HCT116 (cell line): ENCODE measurements at regions not wholly inside any gene's neighbourhood (a gene's known extent, or its start where the extent isn't known, plus 50 kb on each side); places are given as distances from the start of the nearest gene placed in this dataset.

ENCODE experiments used
- ATAC-seq: fragments of 200-7000 bp; cut with Tn5 transposase; 2 replicates; pipeline ENCODE4 v1.9.1; 2020; ENCODE audit warnings: mild to moderate bottlenecking, moderate library complexity
- BruUV-seq: library from RNA; stranded (reverse); fragments of 400-500 nt; replicated peaks from 2 replicates; lab custom pipeline; 2021; lab: Mats Ljungman, UMichigan
- CTCF ChIA-PET: fragments of 300-600 bp; sonication (Branson Sonifier 250); formaldehyde crosslinking; loops from one replicate; lab custom pipeline; 2021; ENCODE audit warnings: antibody characterized with exemption; lab: Charles Lee
- POLR2A ChIA-PET: fragments of 300-600, 350-600 bp; sonication (Branson Sonifier 250); formaldehyde crosslinking; loops from one replicate; lab custom pipeline; 2021; ENCODE audit warnings: antibody characterized with exemption; lab: Charles Lee
- RAD21 ChIA-PET, 2 experiments: fragments of 300-600 bp; sonication (Branson Sonifier 250); formaldehyde crosslinking; loops; one replicate each; lab custom pipeline; 2023; ENCODE audit warnings: low total read pairs in 2 of 2; ENCODE audit not compliant: uncharacterized antibody in 2 of 2, unreplicated experiment in 2 of 2, low non-redundant PET in 1 of 2; lab: Charles Lee
- DNase-seq: peaks from one replicate; pipeline ENCODE4 v3.0.0-alpha.2; 2010; ENCODE audit warnings: low read depth, low spot score
- H2AFZ ChIP-seq: fragments of 200-600 bp; shearing (Covaris generic), sonication (generic); 2 replicates; pipeline ENCODE4 v1.6.1; 2017; ENCODE audit warnings: low read depth, mixed run types, mixed read lengths, antibody characterized with exemption, low read length; ENCODE audit not compliant: poor library complexity, severe bottlenecking
- H3K27ac ChIP-seq: 2 replicates; pipeline ENCODE4 v1.5.1; 2012; ENCODE audit warnings: low read depth, low read length
- H3K27me3 ChIP-seq: fragments of 200-600 bp; sonication (generic); 2 replicates; pipeline ENCODE4 v1.6.1; 2016; ENCODE audit warnings: mixed run types, low read length, mixed read lengths; ENCODE audit not compliant: insufficient read depth
- H3K36me3 ChIP-seq, 2 experiments: fragments of 200-500 bp in 1 of 2; fragments of 200-600 bp in 1 of 2; sonication (Bioruptor generic) in 1 of 2; sonication (generic) in 1 of 2; 2 replicates each; pipeline versions ENCODE4 v1.5.1 to v1.6.1; 2014 to 2016; ENCODE audit warnings: low read length in 2 of 2, inconsistent platforms in 1 of 2, mixed read lengths in 1 of 2, mixed run types in 1 of 2; ENCODE audit not compliant: insufficient read depth in 2 of 2, control insufficient read depth in 1 of 2
- H3K4me1 ChIP-seq, 2 experiments: fragments of 200-600 bp in 1 of 2; sonication (generic) in 1 of 2; 2 replicates each; pipeline versions ENCODE4 v1.5.1 to v1.6.1; 2012 to 2017; ENCODE audit warnings: low read length in 2 of 2, inconsistent platforms in 1 of 2, mild to moderate bottlenecking in 1 of 2, mixed read lengths in 1 of 2, mixed run types in 1 of 2, moderate library complexity in 1 of 2; ENCODE audit not compliant: insufficient read depth in 2 of 2, control insufficient read depth in 1 of 2
- H3K4me2 ChIP-seq: fragments of 200-600 bp; sonication (generic); 2 replicates; pipeline ENCODE4 v1.6.1; 2017; ENCODE audit warnings: mixed run types, low read length, mixed read lengths
- H3K4me3 ChIP-seq, 2 experiments: fragments of 200-600 bp in 1 of 2; sonication (generic) in 1 of 2; replicated peaks in 1 of 2; 2 replicates each; pipeline ENCODE4 v1.5.1; 2011 to 2016; ENCODE audit warnings: low read length in 2 of 2, control low read depth in 1 of 2, low read depth in 1 of 2, mild to moderate bottlenecking in 1 of 2, mixed read lengths in 1 of 2, mixed run types in 1 of 2
- H3K79me2 ChIP-seq: fragments of 200-600 bp; sonication (generic); 2 replicates; pipeline ENCODE4 v1.6.1; 2017; ENCODE audit warnings: mild to moderate bottlenecking, mixed run types, low read length, moderate library complexity, mixed read lengths; ENCODE audit not compliant: insufficient read depth
- H3K9ac ChIP-seq: fragments of 200-600 bp; sonication (generic); 2 replicates; pipeline ENCODE4 v1.6.1; 2016; ENCODE audit warnings: low read length, mixed read lengths
- H3K9me2 ChIP-seq: fragments of 200-600 bp; sonication (generic), shearing (Covaris generic); 2 replicates; pipeline ENCODE4 v1.6.1; 2017; ENCODE audit warnings: mixed run types, mild to moderate bottlenecking, moderate library complexity; ENCODE audit not compliant: insufficient read depth
- H3K9me3 ChIP-seq, 2 experiments: fragments of 200-500 bp in 1 of 2; fragments of 200-600 bp in 1 of 2; sonication (Bioruptor generic) in 1 of 2; sonication (generic) in 1 of 2; 2 replicates each; pipeline ENCODE4 v1.6.1; 2014 to 2017; ENCODE audit warnings: low read length in 2 of 2, mixed read lengths in 2 of 2, inconsistent platforms in 1 of 2, low read depth in 1 of 2, mild to moderate bottlenecking in 1 of 2, mixed run types in 1 of 2, moderate library complexity in 1 of 2; ENCODE audit not compliant: control insufficient read depth in 1 of 2, insufficient read depth in 1 of 2
- H4K20me1 ChIP-seq: fragments of 200-600 bp; sonication (generic), shearing (Covaris generic); 2 replicates; pipeline ENCODE4 v1.6.1; 2017; ENCODE audit warnings: mixed run types, mild to moderate bottlenecking, moderate library complexity; ENCODE audit not compliant: insufficient read depth
- CBX3 ChIP-seq: IDR thresholded peaks from 2 replicates; pipeline ENCODE4 v1.6.1; 2012; ENCODE audit warnings: low read depth
- CEBPB ChIP-seq: IDR thresholded peaks from 2 replicates; pipeline ENCODE4 v1.6.1; 2012; ENCODE audit warnings: low read depth
- EGR1 ChIP-seq: IDR thresholded peaks from 2 replicates; pipeline ENCODE4 v1.6.1; 2012; ENCODE audit warnings: low read depth
- ELF1 ChIP-seq: IDR thresholded peaks from 2 replicates; pipeline ENCODE4 v1.6.1; 2012; ENCODE audit warnings: low read depth, borderline replicate concordance
- EZH2 ChIP-seq: fragments of 200-600 bp; sonication (generic); IDR thresholded peaks from 2 replicates; pipeline ENCODE4 v1.6.1; 2017; ENCODE audit warnings: antibody characterized with exemption, mixed run types
- POLR2A ChIP-seq: IDR thresholded peaks from 2 replicates; pipeline ENCODE4 v1.7.0; 2011; ENCODE audit warnings: borderline replicate concordance; ENCODE audit not compliant: insufficient read depth, insufficient read length; ENCODE audit errors: extremely low read depth
- REST ChIP-seq: IDR thresholded peaks from 2 replicates; pipeline ENCODE4 v1.6.1; 2012; ENCODE audit warnings: low read depth
- SIN3A ChIP-seq: IDR thresholded peaks from 2 replicates; pipeline ENCODE4 v1.6.1; 2012; ENCODE audit warnings: low read depth
- ZNF274 ChIP-seq: fragments of 200-500 bp; sonication (Bioruptor generic); IDR thresholded peaks from 2 replicates; pipeline ENCODE4 v1.6.1; 2014; ENCODE audit warnings: mild to moderate bottlenecking, low read depth, low read length, inconsistent platforms
- intact Hi-C: fragments of 100-400 bp; cut with micrococcal nuclease; formaldehyde crosslinking; loops from 2 replicates; pipeline ENCODE4 v1.10.0; 2022
- TF ChIP-seq, protein P1 (sequence below): IDR thresholded peaks from 2 replicates; pipeline ENCODE4 v1.6.1; 2011; ENCODE audit warnings: mild to moderate bottlenecking, low read length, moderate library complexity; ENCODE audit not compliant: insufficient replicate concordance; ENCODE audit errors: extremely low read depth
- TF ChIP-seq, protein P2 (sequence below): IDR thresholded peaks from 2 replicates; pipeline ENCODE4 v1.6.1; 2012

- no TSS peak for BruUV-seq
- H3K79me2 ChIP-seq: no peaks in the 10 kb centered on the region
- no peaks in the 10 kb centered on the region for H3K9me2 ChIP-seq
- RAD21 ChIA-PET: no interaction called here
- no peak overlapping the region for H3K27ac ChIP-seq
- H4K20me1 ChIP-seq: no peaks in the 10 kb centered on the region
- H3K4me3 ChIP-seq: no peak overlapping the region
- no peak for TF ChIP-seq ZNF274
- no peak for TF ChIP-seq CBX3
- no peak for TF ChIP-seq CEBPB
- TF ChIP-seq SIN3A: no peak
- no peak for TF ChIP-seq REST
- TF ChIP-seq, all 23 proteins: peak for 0
- Histone ChIP-seq H3K9me3 (no peaks in the 10 kb centered on the region), H3K4me1 (peaks cover 8 to 9% of the 10 kb centered on the region in 2 experiments; a peak in 3 of 4 replicates), H3K36me3 (no peaks in the 10 kb centered on the region), H3K9ac (no peak overlapping the region), H3K4me2 (no peak overlapping the region), H3K27me3 (no peaks in the 10 kb centered on the region), H2AFZ (no peak overlapping the region)
- intact Hi-C loops: no loop called here
- DNase-seq: no peak
- ChIA-PET CTCF (interaction anchor here (1.5 kb wide), 1 partner anchor 24 kb away, joined by 4 read pairs; no protein-coding TSS in a partner anchor), POLR2A (no interaction called here)
- ATAC-seq: no peak
These were observed 107.3 kb downstream of the RPL27A start for GRCh38 chr11:8789864-8790263.

GRCh38 chr11:8790968-8791367 lies 108.4 kb downstream of the RPL27A start:
- Histone ChIP-seq H3K9me2 (no peaks in the 10 kb centered on the region), H3K4me3 (no peak overlapping the region), H3K27me3 (no peaks in the 10 kb centered on the region), H4K20me1 (no peaks in the 10 kb centered on the region), H2AFZ (no peak overlapping the region), H3K9me3 (no peaks in the 10 kb centered on the region), H3K4me1 (peaks cover 12 to 14% of the 10 kb centered on the region in 2 experiments; a peak in 3 of 4 replicates), H3K27ac (no peak overlapping the region), H3K79me2 (no peaks in the 10 kb centered on the region), H3K9ac (no peak overlapping the region), H3K4me2 (no peak overlapping the region), H3K36me3 (no peaks in the 10 kb centered on the region)
- ATAC-seq: no peak
- intact Hi-C loops: no loop called here
- ChIA-PET POLR2A (no interaction called here), CTCF (no interaction called here), RAD21 (no interaction called here)
- no peak for DNase-seq
- no TSS peak for BruUV-seq
- no peak for TF ChIP-seq ELF1
- TF ChIP-seq CBX3: no peak
- TF ChIP-seq REST: no peak
- TF ChIP-seq, protein P1, sequence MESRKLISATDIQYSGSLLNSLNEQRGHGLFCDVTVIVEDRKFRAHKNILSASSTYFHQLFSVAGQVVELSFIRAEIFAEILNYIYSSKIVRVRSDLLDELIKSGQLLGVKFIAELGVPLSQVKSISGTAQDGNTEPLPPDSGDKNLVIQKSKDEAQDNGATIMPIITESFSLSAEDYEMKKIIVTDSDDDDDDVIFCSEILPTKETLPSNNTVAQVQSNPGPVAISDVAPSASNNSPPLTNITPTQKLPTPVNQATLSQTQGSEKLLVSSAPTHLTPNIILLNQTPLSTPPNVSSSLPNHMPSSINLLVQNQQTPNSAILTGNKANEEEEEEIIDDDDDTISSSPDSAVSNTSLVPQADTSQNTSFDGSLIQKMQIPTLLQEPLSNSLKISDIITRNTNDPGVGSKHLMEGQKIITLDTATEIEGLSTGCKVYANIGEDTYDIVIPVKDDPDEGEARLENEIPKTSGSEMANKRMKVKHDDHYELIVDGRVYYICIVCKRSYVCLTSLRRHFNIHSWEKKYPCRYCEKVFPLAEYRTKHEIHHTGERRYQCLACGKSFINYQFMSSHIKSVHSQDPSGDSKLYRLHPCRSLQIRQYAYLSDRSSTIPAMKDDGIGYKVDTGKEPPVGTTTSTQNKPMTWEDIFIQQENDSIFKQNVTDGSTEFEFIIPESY: no peak
- no peak for TF ChIP-seq EZH2
- TF ChIP-seq EGR1: no peak
- TF ChIP-seq, protein P2, sequence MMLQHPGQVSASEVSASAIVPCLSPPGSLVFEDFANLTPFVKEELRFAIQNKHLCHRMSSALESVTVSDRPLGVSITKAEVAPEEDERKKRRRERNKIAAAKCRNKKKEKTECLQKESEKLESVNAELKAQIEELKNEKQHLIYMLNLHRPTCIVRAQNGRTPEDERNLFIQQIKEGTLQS: no peak
- TF ChIP-seq POLR2A: no peak
